HG02973 (cell line): ENCODE measurements at regions not wholly inside any gene's neighbourhood (a gene's known extent, or its start where the extent isn't known, plus 50 kb on each side); places are given as distances from the start of the nearest gene placed in this dataset.
A peak's percentile ranks its signal among the peaks of the same experiment; 100 is the strongest.
"Not testable (repeated sequence)": the region's sequence is repeated elsewhere in the genome, so short reads cannot be mapped to it uniquely, and the experiment has no call there.

Experiments used
- ATAC-seq: cut with Tn5 transposase; IDR thresholded peaks from one replicate; pipeline ENCODE4 v1.9.1; 2021; ENCODE audit warnings: moderate library complexity; ENCODE audit not compliant: unreplicated experiment

DNA sequence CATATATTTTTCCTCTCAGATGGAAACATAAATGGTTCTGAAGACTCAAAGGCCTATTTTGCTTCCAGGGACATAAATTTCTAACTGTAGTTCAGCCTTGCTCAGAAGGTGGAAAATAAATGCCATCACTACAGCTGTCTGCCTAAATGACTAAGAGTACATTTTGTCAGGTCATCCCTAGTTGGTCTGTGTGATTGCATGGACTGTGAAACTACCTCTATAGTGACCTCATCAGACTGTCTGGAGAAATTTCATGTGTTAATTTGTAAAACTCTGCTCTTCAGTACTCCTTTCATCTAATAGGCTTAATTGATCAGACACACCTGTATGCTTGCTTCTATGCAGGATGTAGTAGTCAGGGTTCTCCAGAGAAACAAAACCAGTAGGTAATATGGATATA lies 886.9 kb downstream of the AMY1C start:
- ATAC-seq: peak; percentile 67

DNA sequence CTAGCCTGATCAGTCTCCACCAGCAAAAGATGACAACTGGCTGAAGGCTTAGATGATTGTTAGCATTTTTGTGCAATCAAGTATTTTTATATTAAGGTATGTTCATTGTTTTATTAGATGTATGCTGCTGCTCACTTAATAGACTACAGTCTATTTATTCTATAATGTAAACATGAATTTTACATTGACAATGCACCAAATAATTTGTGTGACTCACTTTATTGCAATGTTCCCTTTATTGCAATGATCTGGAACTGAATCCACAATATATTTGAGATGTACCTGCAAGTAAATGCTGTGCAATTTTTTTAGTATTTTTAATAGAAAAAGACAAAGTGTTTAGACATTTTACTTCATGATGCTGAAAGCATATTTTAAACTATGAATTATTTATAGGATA lies 896.5 kb downstream of the AMY1C start:
- ATAC-seq: no peak

DNA sequence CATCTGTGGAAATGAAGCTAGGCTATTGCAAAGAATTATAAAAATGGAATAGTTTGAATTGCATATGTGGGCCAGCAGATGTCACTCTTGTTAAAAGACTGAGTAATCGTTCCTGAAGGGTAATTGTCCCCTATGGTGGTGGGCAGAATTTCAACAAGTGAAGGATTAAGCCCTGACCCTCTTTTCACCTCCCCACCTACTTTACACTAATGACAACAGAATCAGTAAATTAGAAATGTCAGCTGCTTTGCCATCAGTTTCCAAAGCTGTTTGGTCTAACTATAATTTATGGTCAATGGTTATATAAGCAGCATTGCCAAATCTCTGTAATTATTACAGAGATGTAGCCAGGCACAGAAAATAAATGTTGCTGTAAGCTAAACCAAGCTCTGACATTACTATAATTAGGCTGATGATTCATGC lies 898.6 kb downstream of the AMY1C start:
- peak; percentile 72 for ATAC-seq

DNA sequence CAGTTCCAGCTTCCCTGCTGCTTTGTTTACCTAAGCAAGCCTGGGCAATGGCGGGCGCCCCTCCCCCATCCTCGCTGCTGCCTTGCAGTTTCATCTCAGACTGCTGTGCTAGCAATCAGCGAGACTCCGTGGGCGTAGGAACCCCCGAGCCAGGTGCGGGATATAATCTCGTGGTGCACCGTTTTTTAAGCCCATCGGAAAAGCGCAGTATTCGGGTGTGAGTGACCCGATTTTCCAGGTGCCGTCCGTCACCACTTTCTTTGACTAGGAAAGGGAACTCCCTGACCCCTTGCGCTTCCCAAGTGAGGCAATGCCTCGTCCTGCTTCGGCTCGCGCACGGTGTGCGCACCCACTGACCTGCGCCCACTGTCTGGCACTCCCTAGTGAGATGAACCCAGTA lies 914.7 kb downstream of the AMY1C start:
- ATAC-seq: not testable (repeated sequence)

DNA sequence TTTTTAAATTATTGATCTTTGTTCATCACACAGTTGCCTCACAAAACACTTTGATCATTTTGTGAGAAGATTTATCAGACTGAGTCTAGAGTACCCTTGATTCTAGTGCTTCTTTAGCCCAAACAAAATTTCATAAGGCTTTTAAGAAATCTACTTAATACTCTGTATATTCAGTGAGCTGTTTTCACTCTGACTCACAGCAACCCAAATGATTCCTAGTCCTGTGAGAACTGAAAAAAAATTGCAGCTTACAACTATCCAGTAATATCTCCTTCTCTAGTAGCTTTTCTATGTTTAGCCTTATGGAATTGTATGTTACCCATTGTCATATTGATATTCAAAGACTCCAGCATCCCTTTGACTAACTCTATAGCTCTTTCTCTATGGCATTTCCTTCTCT lies 915.6 kb downstream of the AMY1C start:
- no peak for ATAC-seq

DNA sequence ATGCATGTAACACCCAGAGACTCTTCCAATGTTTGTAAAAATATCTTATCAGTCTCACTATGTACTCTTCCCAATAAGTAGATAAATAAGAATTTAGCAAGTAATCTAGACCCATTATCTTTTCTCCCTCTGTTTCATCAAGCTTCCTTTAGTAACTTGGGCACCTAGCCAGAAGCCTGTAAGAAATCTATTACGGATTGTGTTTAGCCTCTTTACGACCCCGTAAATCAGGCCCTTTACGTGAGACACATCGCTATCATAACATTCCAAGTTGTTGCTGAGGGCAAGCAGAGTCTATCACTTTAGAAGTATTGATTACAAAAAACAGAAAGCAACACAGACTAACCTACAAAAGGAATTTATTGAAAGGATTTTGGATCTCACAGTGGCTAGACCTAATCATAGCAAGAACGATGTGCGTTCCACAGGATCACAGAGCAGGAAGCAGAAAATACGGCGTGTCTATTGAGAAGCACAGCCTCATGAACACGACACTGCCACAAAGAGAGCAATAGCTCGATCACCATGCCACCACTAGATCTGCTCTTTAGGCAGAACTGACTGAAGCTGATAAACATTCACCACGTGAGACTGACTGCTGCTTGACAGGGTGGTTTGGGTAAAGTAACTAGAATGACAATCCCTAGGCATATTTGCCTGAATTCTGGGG lies 922.1 kb downstream of the AMY1C start:
- no peak for ATAC-seq

DNA sequence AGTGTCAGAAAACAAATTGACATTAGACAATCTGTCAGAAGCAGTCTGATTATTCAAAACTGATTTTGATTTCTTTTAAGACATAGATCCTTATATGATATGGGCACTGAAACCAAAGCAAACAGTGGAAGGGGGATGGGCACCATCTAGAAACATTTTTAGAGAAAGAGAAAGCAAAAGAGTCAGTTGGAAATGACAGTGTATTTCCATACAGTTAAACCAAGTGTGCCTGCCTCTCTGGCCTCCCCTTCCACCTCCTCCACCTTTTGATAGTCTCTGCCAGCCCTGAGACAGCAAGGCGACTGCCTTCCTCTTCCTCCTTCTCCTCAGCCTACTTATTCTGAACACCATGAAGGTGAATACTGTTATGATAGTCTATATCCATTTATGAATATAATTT lies 949.7 kb downstream of the AMY1C start:
- no peak for ATAC-seq

DNA sequence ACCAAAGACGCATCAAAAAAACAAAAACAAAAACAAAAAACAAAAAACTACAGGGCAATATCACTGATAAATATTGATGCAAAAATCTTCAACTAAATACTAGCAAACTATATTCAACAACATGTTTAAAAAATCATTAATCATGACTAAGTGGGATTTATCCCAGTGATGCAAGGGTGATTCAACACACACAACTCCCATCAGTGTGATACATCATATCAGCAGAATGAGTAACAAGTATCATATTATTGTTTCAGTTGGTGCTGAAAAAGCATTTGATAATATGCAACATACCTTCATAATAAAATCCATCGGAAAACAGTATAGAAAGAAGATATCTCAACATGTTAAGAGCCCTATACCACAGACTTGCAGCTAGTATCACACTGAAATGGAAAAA lies 953.0 kb downstream of the AMY1C start:
- ATAC-seq: no peak

DNA sequence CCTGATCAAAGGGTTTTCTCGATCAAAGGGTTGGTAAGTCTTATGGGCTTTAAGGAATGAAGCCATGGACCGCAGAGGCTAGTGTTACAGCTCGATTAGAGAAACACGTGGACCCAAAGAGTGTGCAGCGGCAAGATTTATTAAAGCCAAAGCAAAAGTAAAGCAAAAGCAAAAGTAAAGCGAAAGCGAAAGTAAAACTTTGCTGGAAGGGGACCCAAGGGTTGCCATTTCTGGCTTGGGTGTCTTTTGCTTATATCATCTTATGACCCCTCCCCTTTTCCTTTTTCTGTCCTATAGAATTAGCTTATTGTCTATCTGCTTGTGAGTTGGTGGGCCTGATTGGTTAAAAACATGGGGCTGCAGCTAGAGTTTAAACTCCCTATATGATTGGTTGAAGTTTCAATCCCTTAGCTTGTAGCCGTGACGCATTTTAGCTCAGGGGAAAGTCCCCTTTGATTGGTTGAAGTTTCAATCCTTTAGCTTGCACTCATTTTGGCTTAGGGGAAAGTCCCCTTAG lies 957.0 kb downstream of the AMY1C start:
- ATAC-seq: no peak

DNA sequence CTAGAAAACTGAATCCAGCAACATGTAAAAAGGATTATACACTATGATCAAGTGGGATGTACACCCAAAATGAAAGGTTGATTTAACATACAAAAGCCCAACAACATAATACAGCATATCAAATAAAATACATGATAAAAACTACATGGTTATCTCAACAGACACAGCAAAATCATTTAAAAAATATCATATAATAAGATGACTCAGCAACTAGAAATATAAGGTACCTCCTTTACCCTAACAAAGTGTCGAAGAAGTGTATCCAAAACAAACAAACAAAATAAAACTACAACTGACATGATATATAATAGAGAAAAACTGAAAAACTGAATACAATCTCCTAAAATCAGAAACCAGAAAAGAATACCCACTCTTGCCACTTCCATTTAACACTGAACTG lies 969.1 kb downstream of the AMY1C start:
- no peak for ATAC-seq

DNA sequence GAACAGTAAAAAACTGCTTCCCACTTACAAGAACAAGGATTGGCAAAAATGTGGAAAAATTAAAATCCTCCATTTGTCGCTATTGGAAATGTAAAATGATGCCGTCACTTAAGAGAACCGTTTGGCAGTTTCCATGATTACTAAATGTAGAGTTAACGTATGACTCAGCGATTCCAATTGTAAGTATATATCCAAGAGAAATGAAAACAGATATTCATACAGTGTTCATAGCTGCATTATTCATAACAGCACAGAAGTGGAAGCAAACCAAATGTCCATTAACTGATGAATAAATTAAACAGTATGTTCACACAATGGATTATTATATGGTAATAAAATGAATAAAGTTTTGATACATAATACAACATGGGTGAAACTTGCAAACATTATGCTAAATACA lies 971.0 kb downstream of the AMY1C start:
- no peak for ATAC-seq

DNA sequence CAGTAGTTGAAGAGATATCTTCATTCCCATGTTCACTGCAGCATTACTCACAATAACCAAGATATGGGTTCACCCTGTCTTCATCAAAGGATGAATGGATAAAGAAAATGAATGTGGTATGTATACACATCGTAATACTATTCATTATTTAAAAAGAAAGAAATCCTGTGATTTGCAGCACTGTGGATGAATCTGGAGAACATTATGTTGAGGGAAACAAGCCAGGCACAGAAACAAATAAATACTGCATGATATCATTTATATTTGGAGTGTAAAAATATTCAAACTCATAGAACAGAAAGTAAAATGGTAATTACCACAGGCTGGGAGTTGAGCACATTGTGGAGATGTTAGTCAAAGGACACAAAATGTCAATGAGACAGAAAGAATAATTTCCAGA lies 977.2 kb downstream of the AMY1C start:
- ATAC-seq: no peak

DNA sequence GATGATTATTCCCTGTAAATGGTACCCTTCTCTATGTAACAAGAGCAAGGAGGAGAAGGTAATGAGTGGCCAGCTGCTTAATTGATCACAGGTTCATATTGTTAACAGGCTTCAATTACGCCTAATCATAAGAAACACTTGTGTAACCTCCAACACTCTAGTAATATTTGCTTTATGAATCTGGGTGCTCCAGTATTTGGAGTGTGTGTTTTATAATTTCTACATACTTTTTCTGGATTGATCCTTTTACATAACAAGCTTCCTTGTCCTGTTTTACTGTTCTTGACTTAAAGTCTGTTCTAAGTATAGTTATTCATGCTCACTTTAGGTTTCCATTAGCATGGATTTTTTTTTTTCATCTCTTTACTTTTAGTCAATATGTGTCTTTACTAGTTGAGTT lies 984.2 kb downstream of the AMY1C start:
- no peak for ATAC-seq

DNA sequence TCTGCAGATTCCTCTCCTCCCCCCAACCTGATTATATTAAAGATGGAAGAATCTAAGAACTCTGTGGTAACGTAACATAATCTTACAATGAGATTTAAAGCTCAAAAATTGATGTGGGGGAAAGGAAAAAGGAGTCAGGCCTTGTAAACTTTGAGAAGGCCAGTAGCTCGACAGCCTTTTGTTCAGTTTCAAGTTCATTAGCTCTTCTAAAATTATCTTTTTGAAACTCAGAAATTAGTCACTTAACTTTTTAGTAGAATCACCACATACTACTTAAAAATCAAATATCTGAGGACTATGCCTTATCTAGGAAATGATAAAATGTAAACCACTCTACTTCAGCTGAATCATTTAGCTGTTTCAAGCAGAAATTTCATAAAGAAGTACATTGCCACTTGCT lies 996.2 kb downstream of the AMY1C start:
- ATAC-seq: no peak

DNA sequence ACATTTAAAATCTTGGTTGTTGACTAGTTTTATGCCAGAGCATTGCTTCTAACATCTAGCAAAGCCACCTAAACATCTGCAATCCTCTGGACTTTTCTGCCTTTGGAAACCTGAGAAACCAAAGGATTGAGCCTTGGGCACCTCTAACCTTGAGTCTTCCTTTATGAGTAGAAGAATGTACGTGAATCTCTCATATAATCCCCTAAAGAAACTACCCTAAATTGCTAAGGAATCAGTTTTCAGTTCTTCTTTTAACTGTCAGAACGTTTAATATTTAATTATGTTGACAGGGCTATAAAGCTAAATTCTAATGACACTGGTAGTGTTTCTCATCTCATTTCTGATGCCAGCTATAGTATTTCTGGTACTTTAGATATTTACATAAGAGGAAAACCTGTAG lies 997.3 kb downstream of the AMY1C start:
- ATAC-seq: peak; percentile 65

DNA sequence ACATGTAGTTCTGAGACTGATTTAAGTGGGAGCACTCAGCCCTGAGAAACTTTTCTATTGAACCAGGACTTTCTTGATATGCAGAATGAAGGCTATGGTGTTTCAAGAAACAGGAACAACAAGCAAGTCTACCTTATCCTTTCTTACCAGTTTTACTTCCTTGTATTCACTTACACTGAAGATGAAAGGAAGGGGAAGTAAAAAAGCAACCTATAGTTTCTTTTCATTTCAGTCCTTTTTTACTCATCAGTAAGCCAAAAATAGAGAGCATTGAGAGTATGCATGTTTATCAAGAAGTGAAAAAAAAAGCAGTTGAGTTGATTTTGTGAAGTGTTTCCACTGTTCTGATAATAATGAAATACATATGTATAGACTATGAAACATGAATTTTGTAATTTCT lies 1010.3 kb downstream of the AMY1C start:
- ATAC-seq: peak; percentile 96

DNA sequence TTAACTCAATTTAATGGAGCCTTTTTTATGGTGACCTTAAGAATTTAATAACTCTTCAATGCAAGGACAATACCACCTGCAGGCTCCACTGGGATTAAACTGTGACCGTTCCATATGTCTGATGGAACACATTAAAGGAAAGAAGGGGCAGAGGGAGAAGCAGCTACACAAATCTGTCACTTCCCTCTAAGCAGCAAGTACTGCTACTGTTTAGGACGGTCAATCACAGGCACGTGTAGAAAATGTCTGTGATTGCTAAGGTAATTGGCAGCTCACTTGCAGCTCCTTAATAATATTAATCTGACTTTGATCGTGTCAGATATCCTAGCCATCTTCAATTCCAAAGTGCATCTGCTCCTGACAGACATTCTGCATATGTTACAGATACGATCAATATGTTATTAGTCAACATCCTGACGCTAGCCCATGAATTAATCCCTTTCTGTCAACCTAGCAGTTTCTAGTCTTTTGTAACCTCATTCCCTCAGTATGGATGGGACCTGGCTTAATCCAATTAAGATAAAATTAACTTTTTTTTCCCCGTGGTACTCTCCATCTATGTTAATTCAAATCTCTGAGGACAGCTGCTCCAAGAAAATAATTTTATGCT lies 1012.4 kb downstream of the AMY1C start:
- ATAC-seq: no peak

DNA sequence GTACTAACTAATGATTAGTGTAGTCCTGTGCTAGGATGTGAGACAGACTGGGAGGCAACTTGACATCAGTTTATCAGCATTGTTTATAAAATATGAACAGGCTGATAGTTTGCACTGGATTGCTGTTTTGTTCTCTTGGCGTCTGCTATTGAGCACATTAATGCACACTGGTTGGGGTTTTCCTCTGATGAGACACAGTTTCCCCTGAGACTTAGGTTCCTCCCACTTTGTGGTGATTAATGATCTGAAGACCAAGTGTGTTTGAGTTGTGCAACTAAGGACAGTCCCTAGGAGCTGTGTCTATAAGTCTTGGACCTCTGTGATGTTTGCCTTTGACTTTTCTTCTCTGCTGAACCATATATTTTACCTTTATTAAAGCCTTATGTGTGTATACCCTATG lies 1015.4 kb downstream of the AMY1C start:
- peak; percentile 73 for ATAC-seq

DNA sequence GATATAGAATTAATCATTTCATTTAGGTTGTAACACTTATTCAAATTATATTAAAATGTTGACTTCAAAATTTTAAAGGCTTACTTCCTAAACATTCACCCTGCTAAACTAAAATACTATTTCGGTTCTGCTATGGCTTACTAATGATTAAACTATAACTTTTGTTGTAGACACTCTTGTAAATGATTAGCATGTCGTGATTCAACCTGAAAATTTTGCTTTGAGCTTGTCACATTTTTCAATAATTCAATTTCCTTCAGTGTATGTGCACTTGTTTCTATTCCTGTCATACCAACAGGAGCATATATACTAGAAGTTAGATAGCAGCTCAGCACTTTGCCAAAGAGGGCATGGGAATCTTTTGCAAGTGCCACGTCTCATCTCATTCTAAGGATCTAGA lies 1018.8 kb downstream of the AMY1C start:
- ATAC-seq: peak; percentile 70

DNA sequence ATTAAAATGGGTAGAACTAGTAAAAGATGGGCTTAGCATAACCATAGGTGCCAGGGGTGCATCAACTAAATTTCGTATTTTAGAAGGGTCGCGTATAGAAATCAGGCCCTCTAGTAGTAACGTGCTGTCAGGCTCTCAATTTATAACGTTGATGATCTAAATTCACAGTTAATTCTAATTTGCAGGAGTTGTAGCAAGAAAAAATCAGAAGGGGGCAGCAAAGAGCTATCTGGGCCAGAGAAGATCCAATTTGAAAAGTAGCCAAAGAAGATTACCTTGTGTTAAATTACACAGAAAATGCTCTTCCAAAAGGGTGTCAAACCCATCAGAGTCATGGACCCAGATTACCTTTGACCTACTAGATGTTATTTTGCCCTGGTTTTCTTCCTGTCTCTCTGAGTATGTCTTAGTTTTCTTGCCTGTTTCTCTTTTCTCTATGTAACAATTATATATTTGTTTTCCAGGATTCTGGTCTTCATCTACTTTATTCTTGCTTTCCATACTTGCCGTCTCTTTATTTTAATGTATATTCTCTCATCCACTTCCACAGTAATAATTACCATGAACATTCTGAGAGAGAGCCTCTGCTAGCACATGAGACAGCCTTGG lies 1030.9 kb downstream of the AMY1C start:
- ATAC-seq: peak; percentile 56

DNA sequence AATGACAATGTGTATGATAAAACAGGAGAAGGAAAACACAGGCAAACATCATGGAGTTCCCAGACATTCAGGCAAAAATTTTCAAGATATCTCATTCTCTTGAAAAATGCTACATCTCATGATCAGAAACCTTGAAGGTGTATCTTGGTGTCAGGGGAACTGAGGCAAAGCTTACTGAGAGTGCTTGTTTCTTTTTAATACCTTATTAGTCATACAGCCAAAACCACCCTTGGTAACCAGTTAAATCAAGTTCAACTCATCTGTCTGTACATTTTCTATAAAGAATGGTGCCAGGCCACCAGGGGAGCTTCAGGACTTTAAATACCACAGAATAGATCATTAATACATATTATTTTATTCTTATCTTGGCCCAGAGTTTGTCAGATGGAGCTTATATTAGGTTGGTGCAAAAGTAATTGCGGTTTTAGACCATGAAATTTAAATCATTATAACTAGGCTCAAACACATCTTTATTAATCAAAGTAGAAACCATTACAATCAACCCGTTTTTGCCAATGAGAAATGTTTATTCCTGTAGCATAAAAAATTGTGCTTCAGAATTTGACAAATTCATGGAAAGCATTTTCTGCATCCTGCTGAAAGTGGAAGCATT lies 1036.0 kb downstream of the AMY1C start:
- ATAC-seq: no peak
